GM21717 (cell line): ENCODE measurements at regions not wholly inside any gene's neighbourhood (a gene's known extent, or its start where the extent isn't known, plus 50 kb on each side); places are given as distances from the start of the nearest gene placed in this dataset.
"Not testable (repeated sequence)": the region's sequence is repeated elsewhere in the genome, so short reads cannot be mapped to it uniquely, and the experiment has no call there.

Experiments used
- ATAC-seq: cut with Tn5 transposase; IDR thresholded peaks from one replicate; pipeline ENCODE4 v1.9.1; 2021; ENCODE audit warnings: mild to moderate bottlenecking, moderate library complexity; ENCODE audit not compliant: unreplicated experiment

GRCh38 chr2:89129440-89129839 lies 438.0 kb downstream of the RPIA start:
- ATAC-seq, result not testable (repeated sequence)

- not testable (repeated sequence) for ATAC-seq
Measured at GRCh38 chr2:89130665-89131308, 439.3 kb downstream of the RPIA start.

GRCh38 chr2:89142959-89143358 lies 451.5 kb downstream of the RPIA start:
- ATAC-seq, result not testable (repeated sequence)

GRCh38 chr2:89145342-89145741 lies 453.9 kb downstream of the RPIA start:
- not testable (repeated sequence) for ATAC-seq

GRCh38 chr2:89148256-89148655 lies 456.8 kb downstream of the RPIA start:
- not testable (repeated sequence) for ATAC-seq

- ATAC-seq, result not testable (repeated sequence)
Measured at GRCh38 chr2:89151699-89152098, 460.2 kb downstream of the RPIA start.

GRCh38 chr2:89152501-89152900 lies 461.0 kb downstream of the RPIA start:
- not testable (repeated sequence) for ATAC-seq

GRCh38 chr2:89153210-89153609 lies 461.7 kb downstream of the RPIA start:
- not testable (repeated sequence) for ATAC-seq

GRCh38 chr2:89154247-89154682 lies 462.8 kb downstream of the RPIA start:
- ATAC-seq, result not testable (repeated sequence)

GRCh38 chr2:89160306-89160705 lies 468.8 kb downstream of the RPIA start:
- not testable (repeated sequence) for ATAC-seq

GRCh38 chr2:89161626-89162025 lies 470.2 kb downstream of the RPIA start:
- not testable (repeated sequence) for ATAC-seq

GRCh38 chr2:89170506-89171173 lies 479.2 kb downstream of the RPIA start:
- not testable (repeated sequence) for ATAC-seq

- not testable (repeated sequence) for ATAC-seq
Measured at GRCh38 chr2:89171174-89171519, 479.7 kb downstream of the RPIA start.

- ATAC-seq, result not testable (repeated sequence)
Measured at GRCh38 chr2:89177004-89177403, 485.5 kb downstream of the RPIA start.

- ATAC-seq, result not testable (repeated sequence)
Measured at GRCh38 chr2:89182221-89182620, 490.7 kb downstream of the RPIA start.

GRCh38 chr2:89184746-89185145 lies 493.3 kb downstream of the RPIA start:
- ATAC-seq, result not testable (repeated sequence)

GRCh38 chr2:89195636-89196251 lies 504.3 kb downstream of the RPIA start:
- ATAC-seq, result not testable (repeated sequence)

GRCh38 chr2:89196719-89197118 lies 505.2 kb downstream of the RPIA start:
- not testable (repeated sequence) for ATAC-seq

GRCh38 chr2:89198026-89198425 lies 506.6 kb downstream of the RPIA start:
- not testable (repeated sequence) for ATAC-seq

- ATAC-seq, result not testable (repeated sequence)
Measured at GRCh38 chr2:89199453-89200246, 508.2 kb downstream of the RPIA start.

- ATAC-seq, result not testable (repeated sequence)
Measured at GRCh38 chr2:89200247-89200527, 508.7 kb downstream of the RPIA start.
